ENCODE measurements at regions not wholly inside any gene's neighbourhood (a gene's known extent, or its start where the extent isn't known, plus 50 kb on each side); places are given as distances from the start of the nearest gene placed in this dataset.

GRCh38 chr2:64704161-64704560 lies 50.4 kb upstream of the SERTAD2 start:
- H3K4me3 ChIP-seq (ENCODE audit: control insufficient read depth, low read depth, low read length), result no peak overlapping the region
- DNase-seq (ENCODE audit: low read depth), result no peak
- TF ChIP-seq CTCF (conservative IDR thresholded peaks at IDR 0.05; ENCODE audit: control insufficient read depth, insufficient read depth, low read depth, low read length), result no peak

- no peak for DNase-seq (ENCODE audit: low read depth)
- H3K4me3 ChIP-seq (ENCODE audit: control insufficient read depth, low read depth, low read length), result no peak overlapping the region
- no peak for TF ChIP-seq CTCF (conservative IDR thresholded peaks at IDR 0.05; ENCODE audit: control insufficient read depth, insufficient read depth, low read depth, low read length)
Measured at GRCh38 chr2:64704996-64705395, 51.3 kb upstream of the SERTAD2 start.

GRCh38 chr2:64707276-64707675 lies 53.6 kb upstream of the SERTAD2 start:
- H3K4me3 ChIP-seq (ENCODE audit: control insufficient read depth, low read depth, low read length), result no peak overlapping the region
- DNase-seq (ENCODE audit: low read depth), result no peak
- no peak for TF ChIP-seq CTCF (conservative IDR thresholded peaks at IDR 0.05; ENCODE audit: control insufficient read depth, insufficient read depth, low read depth, low read length)

GRCh38 chr2:64708829-64709228 lies 55.1 kb upstream of the SERTAD2 start:
- TF ChIP-seq CTCF (conservative IDR thresholded peaks at IDR 0.05; ENCODE audit: control insufficient read depth, insufficient read depth, low read depth, low read length), result no peak
- no peak for DNase-seq (ENCODE audit: low read depth)
- H3K4me3 ChIP-seq (ENCODE audit: control insufficient read depth, low read depth, low read length), result no peak overlapping the region

GRCh38 chr2:64711252-64711800 lies 57.6 kb upstream of the SERTAD2 start:
- no peak for TF ChIP-seq CTCF (conservative IDR thresholded peaks at IDR 0.05; ENCODE audit: control insufficient read depth, insufficient read depth, low read depth, low read length)
- no peak for DNase-seq (ENCODE audit: low read depth)
- no peak overlapping the region for H3K4me3 ChIP-seq (ENCODE audit: control insufficient read depth, low read depth, low read length)

- TF ChIP-seq CTCF (conservative IDR thresholded peaks at IDR 0.05; ENCODE audit: control insufficient read depth, insufficient read depth, low read depth, low read length), result no peak
- no peak overlapping the region for H3K4me3 ChIP-seq (ENCODE audit: control insufficient read depth, low read depth, low read length)
- DNase-seq (ENCODE audit: low read depth), result no peak
Measured at GRCh38 chr2:64713686-64714085, 60.0 kb upstream of the SERTAD2 start.

- no peak for DNase-seq (ENCODE audit: low read depth)
- no peak for TF ChIP-seq CTCF (conservative IDR thresholded peaks at IDR 0.05; ENCODE audit: control insufficient read depth, insufficient read depth, low read depth, low read length)
- H3K4me3 ChIP-seq (ENCODE audit: control insufficient read depth, low read depth, low read length), result no peak overlapping the region
Measured at GRCh38 chr2:64716569-64716968, 62.9 kb upstream of the SERTAD2 start.
